ENCODE measurements at regions not wholly inside any gene's neighbourhood (a gene's known extent, or its start where the extent isn't known, plus 50 kb on each side); places are given as distances from the start of the nearest gene placed in this dataset.

- Histone ChIP-seq H3K4me3 (no peak overlapping the region), H2AFZ (no peak overlapping the region), H3K36me3 (ENCODE audit: low read depth) (no peaks in the 10 kb centered on the region), H3K4me2 (ENCODE audit: unreplicated experiment) (no peak overlapping the region), H3F3A (ENCODE audit: insufficient read depth) (no peaks in the 10 kb centered on the region), H3K9me2 (ENCODE audit: insufficient read depth) (no peaks in the 10 kb centered on the region), H3K9ac (no peak overlapping the region), H3K4me1 (ENCODE audit: insufficient read depth) (no peaks in the 10 kb centered on the region), H3K27ac (no peak overlapping the region), H3K79me2 (ENCODE audit: insufficient read depth) (no peaks in the 10 kb centered on the region), H4K20me1 (ENCODE audit: insufficient read depth) (no peaks in the 10 kb centered on the region), H3K27me3 (replicated peaks; ENCODE audit: insufficient read depth) (no peaks in the 10 kb centered on the region), H3K9me3 (ENCODE audit: low read depth) (no peaks in the 10 kb centered on the region)
- in situ Hi-C loops (cut with MboI) = no loop called here
- WGBS, 2 experiments (ENCODE audit: low coverage in 1 of 2, low lambda C conversion rate in 2 of 2, missing lambda C conversion rate in 2 of 2) = 43 to 53% methylated on average over 4 of the region's 4 CpGs
- TF ChIP-seq EZH2 (IDR thresholded peaks at IDR 0.05; ENCODE audit: insufficient read depth, poor library complexity, severe bottlenecking) = no peak
- no peak for TF ChIP-seq EZH2phosphoT487 (IDR thresholded peaks at IDR 0.05; ENCODE audit: insufficient read depth, low read depth)
- DNase-seq = no peak
These were observed 340.0 kb downstream of the FBXW7 start for GRCh38 chr4:152195888-152196287.

DNA sequence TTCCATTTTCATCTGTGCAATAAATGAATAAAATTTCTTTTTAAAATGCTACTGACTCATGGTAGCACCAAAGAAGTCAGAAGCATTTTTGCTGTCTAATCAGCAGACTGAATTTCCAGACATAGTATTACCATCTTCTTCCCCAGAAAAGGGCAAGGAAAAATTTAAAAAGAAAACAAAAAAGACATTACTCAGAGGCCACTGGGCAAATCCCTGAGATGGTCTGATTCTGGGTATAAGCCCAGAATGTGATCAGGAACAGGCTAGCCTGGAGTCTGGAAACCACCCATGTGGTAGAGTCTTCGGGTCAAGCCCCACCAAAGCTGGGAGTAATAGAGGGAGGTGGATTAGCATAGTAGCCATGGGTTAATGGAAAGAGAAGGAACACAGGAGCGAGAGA is 342.8 kb downstream of the FBXW7 start:
- H3K9me3 ChIP-seq (ENCODE audit: low read depth) = no peaks in the 10 kb centered on the region
- peak; percentile 49 for DNase-seq
- H3K9me2 ChIP-seq (ENCODE audit: insufficient read depth) = no peaks in the 10 kb centered on the region
- H3K27me3 ChIP-seq (replicated peaks; ENCODE audit: insufficient read depth) = no peaks in the 10 kb centered on the region
- no peak overlapping the region for H3K4me3 ChIP-seq
- H3K27ac ChIP-seq = no peak overlapping the region
- H3K4me1 ChIP-seq (ENCODE audit: insufficient read depth) = no peaks in the 10 kb centered on the region
- no peak overlapping the region for H2AFZ ChIP-seq
- TF ChIP-seq EZH2phosphoT487 (IDR thresholded peaks at IDR 0.05; ENCODE audit: insufficient read depth, low read depth) = no peak
- H3K36me3 ChIP-seq (ENCODE audit: low read depth) = no peaks in the 10 kb centered on the region
- no peak overlapping the region for H3K4me2 ChIP-seq (ENCODE audit: unreplicated experiment)
- no peaks in the 10 kb centered on the region for H4K20me1 ChIP-seq (ENCODE audit: insufficient read depth)
- H3K9ac ChIP-seq = no peak overlapping the region
- in situ Hi-C loops (cut with MboI) = no loop called here
- H3F3A ChIP-seq (ENCODE audit: insufficient read depth) = no peaks in the 10 kb centered on the region
- WGBS, 2 experiments (ENCODE audit: low coverage in 1 of 2, low lambda C conversion rate in 2 of 2, missing lambda C conversion rate in 2 of 2) = 67 to 72% methylated on average over 2 of the region's 2 CpGs
- no peaks in the 10 kb centered on the region for H3K79me2 ChIP-seq (ENCODE audit: insufficient read depth)

DNA sequence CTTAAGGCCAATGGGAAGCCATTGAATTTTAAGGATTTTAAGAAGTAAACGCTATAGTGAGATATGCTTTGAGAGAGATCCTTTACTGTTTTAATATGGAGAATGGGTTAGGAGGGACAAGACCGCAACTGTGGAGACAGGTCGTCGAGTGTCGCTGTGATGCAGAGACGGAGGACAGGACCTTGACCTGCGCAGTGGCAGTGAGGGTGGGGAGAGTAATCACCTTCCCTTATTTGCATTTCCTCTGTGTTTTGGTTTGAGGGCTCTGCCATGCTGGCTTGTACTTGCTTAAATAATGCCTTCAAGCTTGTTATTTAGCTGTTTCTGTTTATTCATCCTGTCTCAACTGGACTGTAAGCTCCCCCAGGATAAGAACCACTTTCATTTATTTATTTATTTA is 345.0 kb downstream of the FBXW7 start:
- Histone ChIP-seq H3K27me3 (replicated peaks; ENCODE audit: insufficient read depth) (no peaks in the 10 kb centered on the region), H3K9me3 (ENCODE audit: low read depth) (no peaks in the 10 kb centered on the region), H3K4me1 (ENCODE audit: insufficient read depth) (no peaks in the 10 kb centered on the region), H3K4me3 (no peak overlapping the region), H3K9me2 (ENCODE audit: insufficient read depth) (no peaks in the 10 kb centered on the region), H3K4me2 (ENCODE audit: unreplicated experiment) (no peak overlapping the region), H3K36me3 (ENCODE audit: low read depth) (no peaks in the 10 kb centered on the region), H4K20me1 (ENCODE audit: insufficient read depth) (no peaks in the 10 kb centered on the region), H3K9ac (no peak overlapping the region), H3F3A (ENCODE audit: insufficient read depth) (no peaks in the 10 kb centered on the region), H2AFZ (no peak overlapping the region), H3K79me2 (ENCODE audit: insufficient read depth) (no peaks in the 10 kb centered on the region), H3K27ac (no peak overlapping the region)
- in situ Hi-C loops (cut with MboI) = no loop called here
- DNase-seq = no peak
- TF ChIP-seq EZH2 (IDR thresholded peaks at IDR 0.05; ENCODE audit: insufficient read depth, poor library complexity, severe bottlenecking) (no peak), EZH2phosphoT487 (IDR thresholded peaks at IDR 0.05; ENCODE audit: insufficient read depth, low read depth) (no peak)
- WGBS, 2 experiments (ENCODE audit: low coverage in 1 of 2, low lambda C conversion rate in 2 of 2, missing lambda C conversion rate in 2 of 2) = 89 to 94% methylated on average over 7 of the region's 7 CpGs

DNA sequence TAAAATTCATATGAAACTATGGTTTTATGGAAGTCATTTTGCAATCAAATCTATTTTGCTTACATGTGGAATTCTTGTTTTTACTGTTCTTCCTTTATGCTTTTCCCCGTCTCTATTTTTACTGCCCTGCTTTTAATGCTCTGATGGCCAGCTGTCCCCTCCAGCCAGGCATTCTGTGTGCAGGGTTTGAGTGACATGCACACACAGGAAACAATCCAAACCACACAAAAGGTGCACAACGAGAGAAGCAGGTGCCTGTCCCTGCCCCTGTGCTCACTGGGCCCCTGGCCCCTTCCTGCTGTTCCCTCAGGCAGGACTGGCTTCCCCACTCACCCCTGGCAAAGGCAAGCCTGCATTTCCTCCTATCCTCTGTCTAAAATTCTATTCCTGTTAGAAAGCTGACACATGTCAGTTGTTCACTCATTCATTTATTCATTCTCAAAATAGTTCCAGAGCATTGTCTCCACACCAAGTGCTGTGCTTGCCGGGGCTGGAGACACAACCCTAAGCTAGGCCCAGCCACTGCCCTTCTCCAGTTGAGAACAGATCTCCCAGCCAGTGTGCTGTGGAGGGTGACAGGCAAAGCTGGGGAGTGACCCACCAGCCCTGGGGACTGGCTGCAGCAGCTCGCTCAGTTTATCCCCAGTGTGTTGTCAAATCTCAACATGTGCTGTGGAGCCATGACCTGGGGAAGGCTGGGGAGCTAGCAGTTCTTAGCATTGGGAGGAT is 346.3 kb downstream of the FBXW7 start:
- DNase-seq = no peak
- no peak overlapping the region for H3K9ac ChIP-seq
- in situ Hi-C loops (cut with MboI) = no loop called here
- WGBS, 2 experiments (ENCODE audit: low coverage in 1 of 2, low lambda C conversion rate in 2 of 2, missing lambda C conversion rate in 2 of 2) = 51 to 55% methylated on average over 4 of the region's 4 CpGs
- no peaks in the 10 kb centered on the region for H3K79me2 ChIP-seq (ENCODE audit: insufficient read depth)
- no peaks in the 10 kb centered on the region for H3K36me3 ChIP-seq (ENCODE audit: low read depth)
- TF ChIP-seq EZH2phosphoT487 (IDR thresholded peaks at IDR 0.05; ENCODE audit: insufficient read depth, low read depth) (no peak), EZH2 (IDR thresholded peaks at IDR 0.05; ENCODE audit: insufficient read depth, poor library complexity, severe bottlenecking) (no peak)
- H3K9me2 ChIP-seq (ENCODE audit: insufficient read depth) = no peaks in the 10 kb centered on the region
- no peaks in the 10 kb centered on the region for H3F3A ChIP-seq (ENCODE audit: insufficient read depth)
- no peaks in the 10 kb centered on the region for H3K9me3 ChIP-seq (ENCODE audit: low read depth)
- no peaks in the 10 kb centered on the region for H3K4me1 ChIP-seq (ENCODE audit: insufficient read depth)
- no peak overlapping the region for H3K4me3 ChIP-seq
- H3K27ac ChIP-seq = no peak overlapping the region
- H4K20me1 ChIP-seq (ENCODE audit: insufficient read depth) = no peaks in the 10 kb centered on the region
- H2AFZ ChIP-seq = no peak overlapping the region
- H3K27me3 ChIP-seq (replicated peaks; ENCODE audit: insufficient read depth) = no peaks in the 10 kb centered on the region
- H3K4me2 ChIP-seq (ENCODE audit: unreplicated experiment) = no peak overlapping the region

GRCh38 chr4:152188801-152189200 is 347.1 kb downstream of the FBXW7 start:
- Histone ChIP-seq H2AFZ (no peak overlapping the region), H3K4me1 (ENCODE audit: insufficient read depth) (no peaks in the 10 kb centered on the region), H3K9ac (no peak overlapping the region), H3K9me3 (ENCODE audit: low read depth) (no peaks in the 10 kb centered on the region), H3F3A (ENCODE audit: insufficient read depth) (no peaks in the 10 kb centered on the region), H3K36me3 (ENCODE audit: low read depth) (no peaks in the 10 kb centered on the region), H3K4me3 (no peak overlapping the region), H4K20me1 (ENCODE audit: insufficient read depth) (no peaks in the 10 kb centered on the region), H3K27ac (no peak overlapping the region), H3K79me2 (ENCODE audit: insufficient read depth) (no peaks in the 10 kb centered on the region), H3K27me3 (replicated peaks; ENCODE audit: insufficient read depth) (no peaks in the 10 kb centered on the region; the same call in 1 of the 2 replicates), H3K9me2 (ENCODE audit: insufficient read depth) (no peaks in the 10 kb centered on the region), H3K4me2 (ENCODE audit: unreplicated experiment) (no peak overlapping the region)
- 81 to 84% methylated on average over 4 of the region's 4 CpGs for WGBS, 2 experiments (ENCODE audit: low coverage in 1 of 2, low lambda C conversion rate in 2 of 2, missing lambda C conversion rate in 2 of 2)
- in situ Hi-C loops (cut with MboI) = no loop called here
- TF ChIP-seq EZH2 (IDR thresholded peaks at IDR 0.05; ENCODE audit: insufficient read depth, poor library complexity, severe bottlenecking) (no peak), EZH2phosphoT487 (IDR thresholded peaks at IDR 0.05; ENCODE audit: insufficient read depth, low read depth) (no peak)
- DNase-seq = no peak

Measured in GM23248 (cell line).